ENCODE measurements at regions not wholly inside any gene's neighbourhood (a gene's known extent, or its start where the extent isn't known, plus 50 kb on each side); places are given as distances from the start of the nearest gene placed in this dataset.

DNA sequence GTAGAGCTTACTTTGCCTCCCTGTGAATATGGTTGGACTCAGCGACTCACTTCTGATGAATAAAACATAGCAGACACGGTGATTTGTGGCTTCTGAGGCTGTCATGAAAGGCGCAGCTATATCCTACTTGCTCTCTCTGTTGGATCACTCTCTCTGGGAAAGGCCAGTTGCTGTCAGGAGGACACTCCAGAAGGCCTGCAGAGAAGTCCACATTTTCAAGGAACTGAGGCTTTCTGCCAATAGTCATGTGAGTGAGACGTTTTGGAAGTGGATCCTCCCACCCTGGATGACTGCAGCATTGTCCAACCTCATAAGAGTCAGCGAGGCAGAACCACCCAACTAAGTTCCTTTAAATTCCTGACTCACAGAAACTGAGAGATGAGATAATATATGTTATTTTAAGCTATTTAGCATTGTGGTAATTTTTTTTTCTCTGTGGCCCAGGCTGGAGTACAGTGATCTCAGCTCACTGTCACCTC, 156.0 kb upstream of the MAST4 start:
- TF ChIP-seq, protein P1, sequence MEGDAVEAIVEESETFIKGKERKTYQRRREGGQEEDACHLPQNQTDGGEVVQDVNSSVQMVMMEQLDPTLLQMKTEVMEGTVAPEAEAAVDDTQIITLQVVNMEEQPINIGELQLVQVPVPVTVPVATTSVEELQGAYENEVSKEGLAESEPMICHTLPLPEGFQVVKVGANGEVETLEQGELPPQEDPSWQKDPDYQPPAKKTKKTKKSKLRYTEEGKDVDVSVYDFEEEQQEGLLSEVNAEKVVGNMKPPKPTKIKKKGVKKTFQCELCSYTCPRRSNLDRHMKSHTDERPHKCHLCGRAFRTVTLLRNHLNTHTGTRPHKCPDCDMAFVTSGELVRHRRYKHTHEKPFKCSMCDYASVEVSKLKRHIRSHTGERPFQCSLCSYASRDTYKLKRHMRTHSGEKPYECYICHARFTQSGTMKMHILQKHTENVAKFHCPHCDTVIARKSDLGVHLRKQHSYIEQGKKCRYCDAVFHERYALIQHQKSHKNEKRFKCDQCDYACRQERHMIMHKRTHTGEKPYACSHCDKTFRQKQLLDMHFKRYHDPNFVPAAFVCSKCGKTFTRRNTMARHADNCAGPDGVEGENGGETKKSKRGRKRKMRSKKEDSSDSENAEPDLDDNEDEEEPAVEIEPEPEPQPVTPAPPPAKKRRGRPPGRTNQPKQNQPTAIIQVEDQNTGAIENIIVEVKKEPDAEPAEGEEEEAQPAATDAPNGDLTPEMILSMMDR (IDR thresholded peaks at IDR 0.05): no peak

GRCh38 chr5:66441351-66441750, 154.8 kb upstream of the MAST4 start:
- TF ChIP-seq, protein P1 (IDR thresholded peaks at IDR 0.05): no peak

- TF ChIP-seq, protein P1 (IDR thresholded peaks at IDR 0.05): no peak
Observed at GRCh38 chr5:66442951-66443445, 153.2 kb upstream of the MAST4 start.

- TF ChIP-seq, protein P1 (IDR thresholded peaks at IDR 0.05): no peak
Observed at GRCh38 chr5:66443462-66444130, 152.6 kb upstream of the MAST4 start.

DNA sequence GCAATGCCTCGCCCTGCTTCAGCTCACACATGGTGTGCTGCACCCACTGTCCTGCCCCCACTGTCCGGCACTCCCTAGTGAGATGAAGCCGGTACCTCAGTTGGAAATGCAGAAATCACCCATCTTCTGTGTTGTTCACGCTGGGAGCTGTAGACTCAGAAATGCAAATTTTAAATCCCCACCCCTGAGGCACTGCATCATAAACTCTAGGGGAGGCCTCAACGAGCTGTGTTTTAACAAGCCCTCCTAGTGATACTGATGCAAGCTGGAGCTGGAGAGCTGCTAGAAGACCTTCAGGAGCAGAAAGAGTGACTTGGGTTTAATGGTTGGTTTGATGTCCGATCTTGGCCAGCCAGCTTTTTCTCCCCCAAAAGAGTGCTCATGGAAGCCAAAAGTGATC, 146.0 kb upstream of the MAST4 start:
- TF ChIP-seq, protein P1 (IDR thresholded peaks at IDR 0.05): no peak

DNA sequence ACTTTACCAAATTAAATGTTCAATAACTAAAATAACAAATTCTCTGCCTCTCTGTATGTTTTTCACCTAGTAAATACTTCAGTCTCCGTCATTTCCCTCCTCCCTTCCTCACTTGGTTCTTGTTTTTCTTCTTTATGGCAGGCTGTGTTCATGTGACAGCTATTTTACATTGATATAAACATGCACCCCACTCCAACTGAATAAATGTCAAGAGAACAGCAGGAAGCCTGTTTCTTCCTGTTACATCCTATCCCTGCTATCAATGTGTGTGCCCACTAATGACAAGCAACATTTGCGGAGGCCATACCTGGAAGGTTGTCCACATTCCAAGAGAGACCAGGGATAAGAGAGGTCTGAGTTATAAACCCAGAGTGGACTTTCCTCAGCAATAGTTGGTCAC, 145.2 kb upstream of the MAST4 start:
- TF ChIP-seq, protein P1 (IDR thresholded peaks at IDR 0.05): no peak

GRCh38 chr5:66452109-66452508, 144.1 kb upstream of the MAST4 start:
- TF ChIP-seq, protein P1 (IDR thresholded peaks at IDR 0.05): no peak
